ENCODE measurements at regions not wholly inside any gene's neighbourhood (a gene's known extent, or its start where the extent isn't known, plus 50 kb on each side); places are given as distances from the start of the nearest gene placed in this dataset.
"Not testable (repeated sequence)": the region's sequence is repeated elsewhere in the genome, so short reads cannot be mapped to it uniquely, and the experiment has no call there.

- DNase-seq: no peak
Measured at GRCh38 chrX:101823236-101823635, 108.6 kb downstream of the ZMAT1 start.

GRCh38 chrX:101817739-101818138, 114.1 kb downstream of the ZMAT1 start:
- DNase-seq: not testable (repeated sequence)

GRCh38 chrX:101813200-101813599, 118.6 kb downstream of the ZMAT1 start:
- DNase-seq: no peak

- peak; percentile 42 for DNase-seq
Measured at GRCh38 chrX:101803451-101803850, 128.4 kb downstream of the ZMAT1 start.

- DNase-seq: peak; percentile 95
Measured at GRCh38 chrX:101799387-101799786, 132.4 kb downstream of the ZMAT1 start.

- DNase-seq: no peak
Measured at GRCh38 chrX:101787934-101788333, 128.3 kb upstream of the ARMCX2 start.

- peak; percentile 16 for DNase-seq
Measured at GRCh38 chrX:101785142-101785541, 125.5 kb upstream of the ARMCX2 start.

GRCh38 chrX:101780421-101780820, 120.8 kb upstream of the ARMCX2 start:
- not testable (repeated sequence) for DNase-seq

- no peak for DNase-seq
Measured at GRCh38 chrX:101774340-101774739, 114.7 kb upstream of the ARMCX2 start.

GRCh38 chrX:101764538-101764937, 104.9 kb upstream of the ARMCX2 start:
- DNase-seq: no peak

GRCh38 chrX:101759000-101759399, 99.3 kb upstream of the ARMCX2 start:
- DNase-seq: peak; percentile 56

- no peak for DNase-seq
Measured at GRCh38 chrX:101750744-101751143, 91.1 kb upstream of the ARMCX2 start.

GRCh38 chrX:101749436-101749835, 89.8 kb upstream of the ARMCX2 start:
- DNase-seq: peak; percentile 23

GRCh38 chrX:101745046-101745445, 85.4 kb upstream of the ARMCX2 start:
- DNase-seq: no peak

- no peak for DNase-seq
Measured at GRCh38 chrX:101744085-101744484, 84.4 kb upstream of the ARMCX2 start.

- DNase-seq: no peak
Measured at GRCh38 chrX:101740642-101741041, 81.0 kb upstream of the ARMCX2 start.

GRCh38 chrX:101738867-101739266, 79.2 kb upstream of the ARMCX2 start:
- not testable (repeated sequence) for DNase-seq

- DNase-seq: not testable (repeated sequence)
Measured at GRCh38 chrX:101738411-101738810, 78.8 kb upstream of the ARMCX2 start.

- DNase-seq: no peak
Measured at GRCh38 chrX:101736651-101737050, 77.0 kb upstream of the ARMCX2 start.

GRCh38 chrX:101732870-101733269, 73.2 kb upstream of the ARMCX2 start:
- no peak for DNase-seq

GRCh38 chrX:101729986-101730385, 70.3 kb upstream of the ARMCX2 start:
- no peak for DNase-seq

All from OCI-M1 (cell line).